GM12891 (cell line): ENCODE measurements at regions not wholly inside any gene's neighbourhood (a gene's known extent, or its start where the extent isn't known, plus 50 kb on each side); places are given as distances from the start of the nearest gene placed in this dataset.

Experiments
- PAX5 ChIP-seq: IDR thresholded peaks from 2 replicates; pipeline ENCODE4 v1.6.1; 2011; ENCODE audit warnings: low read length, moderate library complexity, mild to moderate bottlenecking; ENCODE audit not compliant: insufficient read depth, severe bottlenecking
- POLR2A ChIP-seq: IDR thresholded peaks from 2 replicates; pipeline ENCODE4 v1.6.1; 2011; ENCODE audit warnings: low read depth, low read length, control low read depth
- POLR2AphosphoS5 ChIP-seq: IDR thresholded peaks from 2 replicates; pipeline ENCODE4 v1.6.1; 2011; ENCODE audit warnings: low read depth, low read length, control low read depth
- POU2F2 ChIP-seq: IDR thresholded peaks from 2 replicates; pipeline ENCODE4 v1.6.1; 2011; ENCODE audit warnings: low read depth, mild to moderate bottlenecking, control low read depth, low read length, moderate library complexity

DNA sequence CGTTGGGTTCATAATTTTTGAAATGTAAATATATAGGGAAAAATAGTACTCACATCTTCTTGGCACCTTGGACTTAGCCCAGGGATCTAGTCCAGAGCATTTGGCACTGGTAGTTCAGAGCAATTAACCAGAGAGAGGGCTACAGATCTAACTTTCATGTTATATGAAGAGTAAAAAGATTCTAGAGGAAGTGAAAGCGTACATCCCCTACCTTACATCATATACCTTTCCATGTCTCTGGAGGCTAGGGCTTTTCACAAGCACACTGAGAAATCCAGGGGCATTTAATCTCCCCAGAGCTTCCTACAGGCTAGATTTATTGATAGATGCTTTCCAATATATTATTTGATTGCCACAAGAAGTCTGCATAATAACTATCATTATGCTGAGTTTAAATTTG, 687.5 kb upstream of the FBXO33 start:
- TF ChIP-seq POU2F2 (no peak), POLR2AphosphoS5 (no peak), POLR2A (no peak), PAX5 (no peak)
